HepG2 (cell line): ENCODE measurements at regions not wholly inside any gene's neighbourhood (a gene's known extent, or its start where the extent isn't known, plus 50 kb on each side); places are given as distances from the start of the nearest gene placed in this dataset.

Source experiments
- ATAC-seq: fragments of 200-7000 bp; cut with Tn5 transposase; 3 replicates; pipeline ENCODE4 v1.9.1; 2020; ENCODE audit warnings: mild to moderate bottlenecking, moderate library complexity
- BruUV-seq: library from RNA; stranded (reverse); fragments of 400-500 nt; replicated peaks from 2 replicates; lab custom pipeline; 2021; lab: Mats Ljungman, UMichigan
- CTCF ChIA-PET: fragments of 300-600 bp; formaldehyde crosslinking; extraction: SDS; loops from one replicate; lab custom pipeline; 2021; ENCODE audit warnings: low total read pairs, inconsistent platforms, low intra/inter-chr PET ratio; lab: Yijun Ruan, JAX
- POLR2A ChIA-PET: fragments of 350-600 bp; sonication (Branson Sonifier 250); formaldehyde crosslinking; loops from one replicate; lab custom pipeline; 2020; ENCODE audit warnings: antibody characterized with exemption, inconsistent platforms; lab: Yijun Ruan, JAX
- DNase-seq: peaks from one replicate; pipeline ENCODE4 v3.0.0-alpha.2; 2015; ENCODE audit warnings: low spot score
- FAIRE-seq: peaks from 3 replicates; lab custom pipeline; 2011; peaks lifted over from hg19 to GRCh38; lab: Jason Lieb, UNC
- H2AFZ ChIP-seq: one replicate; pipeline ENCODE4 v1.6.1; 2011; ENCODE audit warnings: low read length, inconsistent platforms
- H3K27ac ChIP-seq: fragments of 300-600 bp; 3 replicates; pipeline ENCODE4 v1.8.0; 2011; ENCODE audit warnings: mixed run types, mild to moderate bottlenecking, mixed read lengths, low read length, inconsistent platforms; ENCODE audit not compliant: insufficient read depth; ENCODE audit errors: extremely low read length
- H3K27me3 ChIP-seq, 2 experiments: fragments of 200-600 bp in 1 of 2; 2 replicates in 1 of 2; 3 replicates in 1 of 2; pipeline versions ENCODE4 v1.6.0 to v1.8.0; 2011; ENCODE audit warnings: low read length in 2 of 2, mild to moderate bottlenecking in 2 of 2, moderate library complexity in 2 of 2, inconsistent platforms in 1 of 2; ENCODE audit not compliant: insufficient read depth in 2 of 2, control insufficient read depth in 1 of 2
- H3K36me3 ChIP-seq, 2 experiments: fragments of 200-600 bp in 1 of 2; replicated peaks in 1 of 2; 2 replicates in 1 of 2; 3 replicates in 1 of 2; pipeline versions ENCODE4 v1.5.1 to v1.8.0; 2011; ENCODE audit warnings: low read length in 2 of 2, inconsistent platforms in 1 of 2; ENCODE audit not compliant: insufficient read depth in 2 of 2, control insufficient read depth in 1 of 2
- H3K4me1 ChIP-seq: 2 replicates; pipeline ENCODE4 v1.5.1; 2012; ENCODE audit warnings: low read length, inconsistent platforms; ENCODE audit not compliant: insufficient read depth
- H3K4me2 ChIP-seq: 2 replicates; pipeline ENCODE4 v1.6.0; 2011; ENCODE audit warnings: low read depth, low read length, inconsistent platforms
- H3K4me3 ChIP-seq, 3 experiments: fragments of 200-600 bp in 1 of 3; sonication (generic), shearing (Covaris generic) in 1 of 3; replicated peaks in 1 of 3; 2 replicates each; pipeline ENCODE4 v1.5.1; 2011 to 2016; ENCODE audit warnings: low read length in 3 of 3, inconsistent platforms in 2 of 3, low read depth in 2 of 3, mild to moderate bottlenecking in 2 of 3, control low read depth in 1 of 3, mixed read lengths in 1 of 3; ENCODE audit not compliant: insufficient read depth in 1 of 3
- H3K79me2 ChIP-seq: one replicate; pipeline ENCODE4 v1.6.1; 2011; ENCODE audit warnings: low read length, inconsistent platforms; ENCODE audit not compliant: insufficient read depth
- H3K9ac ChIP-seq: 2 replicates; pipeline ENCODE4 v1.6.0; 2011; ENCODE audit warnings: mild to moderate bottlenecking, low read depth, low read length, inconsistent platforms; ENCODE audit not compliant: insufficient read depth
- H3K9me3 ChIP-seq: 2 replicates; pipeline ENCODE4 v1.5.1; 2012; ENCODE audit warnings: mild to moderate bottlenecking, low read length
- H4K20me1 ChIP-seq: 2 replicates; pipeline ENCODE4 v1.6.0; 2011; ENCODE audit warnings: inconsistent platforms, mild to moderate bottlenecking, low read length, moderate library complexity; ENCODE audit not compliant: insufficient read depth
- ATAD3A ChIP-seq: sonication (generic); formaldehyde crosslinking; IDR thresholded peaks from 2 replicates; pipeline ENCODE4 v1.4.0; 2020; ENCODE audit warnings: missing genetic modification reagents
- GPBP1L1 ChIP-seq: sonication (generic); formaldehyde crosslinking; IDR thresholded peaks from 2 replicates; pipeline ENCODE4 v1.5.0; 2020; ENCODE audit warnings: mild to moderate bottlenecking, missing genetic modification reagents
- JUNB ChIP-seq: sonication (generic); formaldehyde crosslinking; IDR thresholded peaks from 2 replicates; pipeline ENCODE4 v1.8.0; 2022; ENCODE audit warnings: missing genetic modification reagents, mild to moderate bottlenecking, borderline replicate concordance
- NRL ChIP-seq: sonication (generic); formaldehyde crosslinking; IDR thresholded peaks from 2 replicates; pipeline ENCODE4 v1.5.0; 2020; ENCODE audit warnings: missing genetic modification reagents, mild to moderate bottlenecking, moderate library complexity, borderline replicate concordance
- SNAPC4 ChIP-seq: sonication (generic); formaldehyde crosslinking; IDR thresholded peaks from 2 replicates; pipeline ENCODE4 v1.4.0; 2020; ENCODE audit warnings: mild to moderate bottlenecking, missing genetic modification reagents
- ZNF619 ChIP-seq: sonication (generic); formaldehyde crosslinking; IDR thresholded peaks from 2 replicates; pipeline ENCODE4 v1.4.0; 2020; ENCODE audit warnings: mild to moderate bottlenecking, missing genetic modification reagents
- WGBS: methylation state at CpG from one replicate; pipeline ENCODE4 v1.1.6; 2017; ENCODE audit warnings: low lambda C conversion rate; 5-methylcytosine and 5-hydroxymethylcytosine counted together
- in situ Hi-C: cut with HindIII; loops from 2 replicates; pipeline ENCODE4 v1.10.0; 2017; ENCODE audit warnings: low pct_unique_long_range_greater_than_20kb; ENCODE audit not compliant: extremely low pct_ligation_motif_present
- intact Hi-C: fragments of 100-400 bp; cut with micrococcal nuclease; formaldehyde crosslinking; loops from one replicate; pipeline ENCODE4 v1.10.0; 2022; ENCODE audit not compliant: unreplicated experiment

- Histone ChIP-seq H3K36me3 (no peaks in the 10 kb centered on the region), H3K4me2 (no peak overlapping the region), H3K27me3 (peaks cover 0 to 19% of the 10 kb centered on the region in 2 experiments; a peak in 1 of 5 replicates), H3K9ac (no peak overlapping the region), H3K4me3 (no peak overlapping the region), H4K20me1 (no peaks in the 10 kb centered on the region), H2AFZ (no peak overlapping the region), H3K79me2 (no peaks in the 10 kb centered on the region), H3K9me3 (no peaks in the 10 kb centered on the region), H3K27ac (no peak overlapping the region), H3K4me1 (no peaks in the 10 kb centered on the region)
- ATAC-seq (no peak), DNase-seq (no peak), FAIRE-seq (no peak)
- no TSS peak for BruUV-seq
- CTCF ChIA-PET, result no interaction called here
- WGBS, result 57% methylated on average over 6 of the region's 6 CpGs
- TF ChIP-seq ATAD3A (CRISPR knock-in tag) (no peak), NRL (CRISPR knock-in tag) (no peak), GPBP1L1 (no peak), JUNB (CRISPR knock-in tag) (no peak), SNAPC4 (CRISPR knock-in tag) (no peak), ZNF619 (CRISPR knock-in tag) (no peak)
- in situ Hi-C loops, result no loop called here
- intact Hi-C loops, result no loop called here
- POLR2A ChIA-PET, result no interaction called here
Measured at GRCh38 chr18:61951396-61951795, 58.6 kb upstream of the RNF152 start.
